SK-N-SH (cell line): ENCODE measurements at regions not wholly inside any gene's neighbourhood (a gene's known extent, or its start where the extent isn't known, plus 50 kb on each side); places are given as distances from the start of the nearest gene placed in this dataset.

Source experiments
- CTCF ChIA-PET: fragments of 300-600, 350-600 bp; formaldehyde crosslinking; extraction: SDS; loops from one replicate; lab custom pipeline; 2021; lab: Yijun Ruan, JAX
- POLR2A ChIA-PET: fragments of 350-600 bp; sonication (Branson Sonifier 250); formaldehyde crosslinking; extraction: SDS; loops from one replicate; lab custom pipeline; 2020; ENCODE audit warnings: antibody characterized with exemption, inconsistent platforms; lab: Yijun Ruan, JAX
- DNase-seq: peaks from one replicate; pipeline ENCODE4 v3.0.0; 2012
- H2AFZ ChIP-seq: fragments of 200-600 bp; sonication (generic); 2 replicates; pipeline ENCODE4 v1.8.1; 2016; ENCODE audit warnings: antibody characterized with exemption, mild to moderate bottlenecking, low read depth
- H3F3A ChIP-seq: fragments of 200-600 bp; sonication (generic); replicated peaks from 2 replicates; pipeline ENCODE3; 2016; ENCODE audit warnings: antibody characterized with exemption, mild to moderate bottlenecking; ENCODE audit not compliant: insufficient read depth
- H3K27ac ChIP-seq, 2 experiments: fragments of 200-500 bp in 1 of 2; fragments of 200-600 bp in 1 of 2; sonication (Bioruptor generic) in 1 of 2; sonication (generic), shearing (Covaris generic) in 1 of 2; 2 replicates each; pipeline versions ENCODE4 v1.5.1 to v1.6.1; 2014 to 2016; ENCODE audit warnings: low read depth in 2 of 2, inconsistent platforms in 1 of 2, low read length in 1 of 2, mild to moderate bottlenecking in 1 of 2, mixed read lengths in 1 of 2
- H3K27me3 ChIP-seq: fragments of 200-600 bp; sonication (generic), shearing (Covaris generic); 2 replicates; pipeline ENCODE4 v1.6.1; 2016; ENCODE audit warnings: mixed run types; ENCODE audit not compliant: insufficient read depth
- H3K36me3 ChIP-seq, 2 experiments: fragments of 200-500 bp in 1 of 2; fragments of 200-600 bp in 1 of 2; sonication (Bioruptor generic) in 1 of 2; sonication (generic) in 1 of 2; replicated peaks in 1 of 2; 2 replicates each; pipeline versions ENCODE3 to v1.5.1; 2014 to 2016; ENCODE audit warnings: low read length in 1 of 2, mild to moderate bottlenecking in 1 of 2; ENCODE audit not compliant: insufficient read depth in 2 of 2, control insufficient read depth in 1 of 2
- H3K4me1 ChIP-seq, 2 experiments: fragments of 200-500 bp in 1 of 2; fragments of 200-600 bp in 1 of 2; sonication (Bioruptor generic) in 1 of 2; sonication (generic), shearing (Covaris generic) in 1 of 2; 2 replicates each; pipeline versions ENCODE4 v1.5.1 to v1.6.1; 2014 to 2016; ENCODE audit warnings: low read depth in 1 of 2, low read length in 1 of 2, mixed run types in 1 of 2; ENCODE audit not compliant: insufficient read depth in 2 of 2, control insufficient read depth in 1 of 2
- H3K4me2 ChIP-seq: fragments of 200-600 bp; sonication (generic), shearing (Covaris generic); 2 replicates; pipeline ENCODE4 v1.6.1; 2017; ENCODE audit warnings: mixed run types
- H3K4me3 ChIP-seq, 2 experiments: fragments of 200-500 bp in 1 of 2; fragments of 200-600 bp in 1 of 2; sonication (Bioruptor generic) in 1 of 2; sonication (generic), shearing (Covaris generic) in 1 of 2; 2 replicates each; pipeline versions ENCODE4 v1.5.1 to v1.8.1; 2014 to 2016; ENCODE audit warnings: low read depth in 2 of 2, inconsistent platforms in 1 of 2, low read length in 1 of 2, mild to moderate bottlenecking in 1 of 2, mixed read lengths in 1 of 2, moderate library complexity in 1 of 2
- H3K79me2 ChIP-seq: fragments of 200-600 bp; sonication (generic); 2 replicates; pipeline ENCODE4 v1.8.1; 2017; ENCODE audit warnings: mild to moderate bottlenecking; ENCODE audit not compliant: insufficient read depth
- H3K9ac ChIP-seq: fragments of 200-600 bp; sonication (generic); 2 replicates; pipeline ENCODE4 v1.6.1; 2017; ENCODE audit warnings: mixed run types
- H3K9me2 ChIP-seq: fragments of 200-600 bp; sonication (generic); 2 replicates; pipeline ENCODE4 v1.6.1; 2017; ENCODE audit warnings: mixed run types
- H3K9me3 ChIP-seq: fragments of 200-600 bp; sonication (generic); 2 replicates; pipeline ENCODE4 v1.6.1; 2017; ENCODE audit warnings: mixed run types, mild to moderate bottlenecking, moderate library complexity
- H4K20me1 ChIP-seq: fragments of 200-600 bp; sonication (generic); 2 replicates; pipeline ENCODE4 v1.6.1; 2017; ENCODE audit warnings: mild to moderate bottlenecking, mixed run types; ENCODE audit not compliant: insufficient read depth
- CHD2 ChIP-seq: fragments of 150-350 bp; IDR thresholded peaks from 2 replicates; pipeline ENCODE4 v1.6.1; 2018; ENCODE audit warnings: low read length; ENCODE audit not compliant: partially characterized antibody
- EZH2phosphoT487 ChIP-seq: fragments of 200-600 bp; sonication (generic); IDR thresholded peaks from 2 replicates; pipeline ENCODE4 v1.6.1; 2017; ENCODE audit warnings: low read depth, mixed run types, mild to moderate bottlenecking, antibody characterized with exemption, moderate library complexity, borderline replicate concordance
- FOSL2 ChIP-seq: IDR thresholded peaks from 2 replicates; pipeline ENCODE4 v1.4.0; 2012; ENCODE audit warnings: low read depth, mild to moderate bottlenecking, moderate library complexity, borderline replicate concordance
- GABPA ChIP-seq: IDR thresholded peaks from 2 replicates; pipeline ENCODE4 v1.4.0; 2012; ENCODE audit warnings: low read depth, mild to moderate bottlenecking
- GATA2 ChIP-seq: sonication (generic); formaldehyde crosslinking; IDR thresholded peaks from 2 replicates; pipeline ENCODE4 v1.5.0; 2020; ENCODE audit warnings: mild to moderate bottlenecking, missing genetic modification reagents
- JUND ChIP-seq: IDR thresholded peaks from 2 replicates; pipeline ENCODE4 v1.4.0; 2012
- MEF2A ChIP-seq: IDR thresholded peaks from 2 replicates; pipeline ENCODE4 v1.4.0; 2012; ENCODE audit warnings: low read depth, borderline replicate concordance
- MXI1 ChIP-seq: IDR thresholded peaks from 2 replicates; pipeline ENCODE4 v1.6.1; 2012; ENCODE audit warnings: mild to moderate bottlenecking, low read depth, low read length, improper control_type of control experiment
- RAD21 ChIP-seq: IDR thresholded peaks from 2 replicates; pipeline ENCODE4 v1.6.1; 2012; ENCODE audit warnings: mild to moderate bottlenecking, low read length
- RCOR1 ChIP-seq: fragments of 150-350 bp; IDR thresholded peaks from 2 replicates; pipeline ENCODE4 v1.6.1; 2017; ENCODE audit warnings: antibody characterized with exemption, low read length
- RXRA ChIP-seq: IDR thresholded peaks from 2 replicates; pipeline ENCODE4 v1.4.0; 2012; ENCODE audit warnings: low read depth, mild to moderate bottlenecking, borderline replicate concordance
- SIN3A ChIP-seq: IDR thresholded peaks from 2 replicates; pipeline ENCODE4 v1.6.1; 2012; ENCODE audit warnings: low read depth, mild to moderate bottlenecking, low read length, moderate library complexity, borderline replicate concordance
- TCF12 ChIP-seq: IDR thresholded peaks from 2 replicates; pipeline ENCODE4 v1.4.0; 2012
- YY1 ChIP-seq: IDR thresholded peaks from 2 replicates; pipeline ENCODE4 v1.4.0; 2012; ENCODE audit warnings: low read depth, mild to moderate bottlenecking
- WGBS: methylation state at CpG from one replicate; pipeline ENCODE4 v1.1.6; 2017; ENCODE audit warnings: low lambda C conversion rate; 5-methylcytosine and 5-hydroxymethylcytosine counted together
- TF ChIP-seq, protein P1 (sequence below): IDR thresholded peaks from 2 replicates; pipeline ENCODE4 v1.4.0; 2012; ENCODE audit warnings: low read depth, borderline replicate concordance
- TF ChIP-seq, protein P2 (sequence below): fragments of 150-350 bp; IDR thresholded peaks from 2 replicates; pipeline ENCODE4 v1.6.1; 2016; ENCODE audit warnings: mild to moderate bottlenecking, low read depth, low read length
- TF ChIP-seq, protein P3 (sequence below): fragments of 200-600 bp; sonication (generic); IDR thresholded peaks from 2 replicates; pipeline ENCODE4 v1.6.1; 2017; ENCODE audit warnings: antibody characterized with exemption, mild to moderate bottlenecking, moderate library complexity

DNA sequence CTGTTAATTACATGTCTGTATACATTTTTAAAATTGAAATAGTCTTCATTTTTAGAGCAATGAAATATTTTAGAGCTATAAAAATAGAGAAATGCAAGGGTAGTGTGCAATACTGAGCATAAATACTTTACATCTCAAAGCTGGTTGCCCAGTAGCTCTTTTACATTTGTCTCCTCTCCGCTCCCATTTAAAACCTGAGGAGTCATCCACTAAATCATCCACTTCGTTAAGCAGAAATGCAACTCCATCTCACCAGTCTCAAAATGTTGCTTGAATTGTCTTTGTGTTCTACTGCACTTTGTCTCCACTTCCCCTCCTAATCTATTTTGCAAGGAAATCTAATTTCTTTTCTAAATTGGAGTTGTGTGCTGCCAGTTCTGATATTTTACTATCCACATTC is 563.6 kb downstream of the VGLL3 start:
- H3K27ac ChIP-seq, result no peak overlapping the region
- H3K4me2 ChIP-seq, result no peak overlapping the region
- no peaks in the 10 kb centered on the region for H3K9me3 ChIP-seq
- POLR2A ChIA-PET, result no interaction called here
- H4K20me1 ChIP-seq, result no peaks in the 10 kb centered on the region
- WGBS, result 11% methylated on average over 2 of the region's 2 CpGs
- no peaks in the 10 kb centered on the region for H3F3A ChIP-seq
- CTCF ChIA-PET, result no interaction called here
- H3K36me3 ChIP-seq, result no peaks in the 10 kb centered on the region
- no peak for TF ChIP-seq GABPA
- TF ChIP-seq CHD2, result no peak
- TF ChIP-seq JUND, result no peak
- no peak for TF ChIP-seq YY1
- no peak for TF ChIP-seq SIN3A
- TF ChIP-seq, protein P1, sequence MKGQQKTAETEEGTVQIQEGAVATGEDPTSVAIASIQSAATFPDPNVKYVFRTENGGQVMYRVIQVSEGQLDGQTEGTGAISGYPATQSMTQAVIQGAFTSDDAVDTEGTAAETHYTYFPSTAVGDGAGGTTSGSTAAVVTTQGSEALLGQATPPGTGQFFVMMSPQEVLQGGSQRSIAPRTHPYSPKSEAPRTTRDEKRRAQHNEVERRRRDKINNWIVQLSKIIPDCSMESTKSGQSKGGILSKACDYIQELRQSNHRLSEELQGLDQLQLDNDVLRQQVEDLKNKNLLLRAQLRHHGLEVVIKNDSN, result no peak
- no peak for TF ChIP-seq TCF12
- TF ChIP-seq RAD21, result no peak
- TF ChIP-seq, protein P2, sequence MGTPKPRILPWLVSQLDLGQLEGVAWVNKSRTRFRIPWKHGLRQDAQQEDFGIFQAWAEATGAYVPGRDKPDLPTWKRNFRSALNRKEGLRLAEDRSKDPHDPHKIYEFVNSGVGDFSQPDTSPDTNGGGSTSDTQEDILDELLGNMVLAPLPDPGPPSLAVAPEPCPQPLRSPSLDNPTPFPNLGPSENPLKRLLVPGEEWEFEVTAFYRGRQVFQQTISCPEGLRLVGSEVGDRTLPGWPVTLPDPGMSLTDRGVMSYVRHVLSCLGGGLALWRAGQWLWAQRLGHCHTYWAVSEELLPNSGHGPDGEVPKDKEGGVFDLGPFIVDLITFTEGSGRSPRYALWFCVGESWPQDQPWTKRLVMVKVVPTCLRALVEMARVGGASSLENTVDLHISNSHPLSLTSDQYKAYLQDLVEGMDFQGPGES, result no peak
- TF ChIP-seq RXRA, result no peak
- TF ChIP-seq GATA2, result no peak
- TF ChIP-seq RCOR1, result no peak
- no peak for TF ChIP-seq MEF2A
- TF ChIP-seq, protein P3, sequence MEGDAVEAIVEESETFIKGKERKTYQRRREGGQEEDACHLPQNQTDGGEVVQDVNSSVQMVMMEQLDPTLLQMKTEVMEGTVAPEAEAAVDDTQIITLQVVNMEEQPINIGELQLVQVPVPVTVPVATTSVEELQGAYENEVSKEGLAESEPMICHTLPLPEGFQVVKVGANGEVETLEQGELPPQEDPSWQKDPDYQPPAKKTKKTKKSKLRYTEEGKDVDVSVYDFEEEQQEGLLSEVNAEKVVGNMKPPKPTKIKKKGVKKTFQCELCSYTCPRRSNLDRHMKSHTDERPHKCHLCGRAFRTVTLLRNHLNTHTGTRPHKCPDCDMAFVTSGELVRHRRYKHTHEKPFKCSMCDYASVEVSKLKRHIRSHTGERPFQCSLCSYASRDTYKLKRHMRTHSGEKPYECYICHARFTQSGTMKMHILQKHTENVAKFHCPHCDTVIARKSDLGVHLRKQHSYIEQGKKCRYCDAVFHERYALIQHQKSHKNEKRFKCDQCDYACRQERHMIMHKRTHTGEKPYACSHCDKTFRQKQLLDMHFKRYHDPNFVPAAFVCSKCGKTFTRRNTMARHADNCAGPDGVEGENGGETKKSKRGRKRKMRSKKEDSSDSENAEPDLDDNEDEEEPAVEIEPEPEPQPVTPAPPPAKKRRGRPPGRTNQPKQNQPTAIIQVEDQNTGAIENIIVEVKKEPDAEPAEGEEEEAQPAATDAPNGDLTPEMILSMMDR, result no peak
- no peak for TF ChIP-seq FOSL2
- TF ChIP-seq EZH2phosphoT487, result no peak
- TF ChIP-seq MXI1, result no peak
- TF ChIP-seq, all 33 proteins: peak for 0
- no peak for DNase-seq
- no peaks in the 10 kb centered on the region for H3K79me2 ChIP-seq
- H2AFZ ChIP-seq, result no peak overlapping the region
- H3K27me3 ChIP-seq, result no peaks in the 10 kb centered on the region
- no peaks in the 10 kb centered on the region for H3K4me1 ChIP-seq
- no peak overlapping the region for H3K4me3 ChIP-seq
- H3K9ac ChIP-seq, result no peak overlapping the region
- H3K9me2 ChIP-seq, result no peaks in the 10 kb centered on the region
